IMR-90 (cell line): ENCODE measurements at regions not wholly inside any gene's neighbourhood (a gene's known extent, or its start where the extent isn't known, plus 50 kb on each side); places are given as distances from the start of the nearest gene placed in this dataset.

ENCODE experiments used
- ATAC-seq: fragments of 200-7000 bp; cut with Tn5 transposase; 2 replicates; pipeline ENCODE4 v1.9.1; 2020; ENCODE audit warnings: low read depth, mild to moderate bottlenecking, moderate library complexity
- BruUV-seq: library from RNA; stranded (reverse); fragments of 400-500 nt; replicated peaks from 2 replicates; lab custom pipeline; 2021; lab: Mats Ljungman, UMichigan
- CTCF ChIA-PET: fragments of 300-600 bp; formaldehyde crosslinking; extraction: SDS; loops from one replicate; lab custom pipeline; 2021; ENCODE audit warnings: antibody characterized with exemption; lab: Yijun Ruan, JAX
- POLR2A ChIA-PET: fragments of 300-600 bp; sonication (Branson Sonifier 250); formaldehyde crosslinking; loops from one replicate; lab custom pipeline; 2022; ENCODE audit warnings: antibody characterized with exemption; ENCODE audit not compliant: unreplicated experiment; lab: Charles Lee
- DNase-seq: peaks from one replicate; pipeline ENCODE4 v3.0.0; 2013
- H2AFZ ChIP-seq: replicated peaks from 2 replicates; pipeline ENCODE3; 2013; ENCODE audit warnings: low read length, mild to moderate bottlenecking; ENCODE audit not compliant: poor library complexity
- H2AK5ac ChIP-seq: 2 replicates; pipeline ENCODE4 v1.6.1; 2013; ENCODE audit warnings: low read depth, low read length, inconsistent platforms
- H2AK9ac ChIP-seq: replicated peaks from 2 replicates; pipeline ENCODE3; 2013; ENCODE audit warnings: mild to moderate bottlenecking, low read depth, low read length, moderate library complexity; ENCODE audit not compliant: poor library complexity
- H2BK120ac ChIP-seq: 2 replicates; pipeline ENCODE4 v1.6.1; 2013; ENCODE audit warnings: low read depth, low read length, inconsistent platforms
- H2BK15ac ChIP-seq: 3 replicates; pipeline ENCODE4 v1.6.1; 2013; ENCODE audit warnings: low read depth, low read length, inconsistent platforms
- H2BK20ac ChIP-seq: 2 replicates; pipeline ENCODE4 v1.6.1; 2013; ENCODE audit warnings: low read depth, mild to moderate bottlenecking, inconsistent platforms, low read length, moderate library complexity
- H2BK5ac ChIP-seq: 2 replicates; pipeline ENCODE4 v1.6.1; 2013; ENCODE audit warnings: mild to moderate bottlenecking, low read depth, low read length, inconsistent platforms; ENCODE audit not compliant: poor library complexity, severe bottlenecking
- H3K14ac ChIP-seq: replicated peaks from 2 replicates; pipeline ENCODE4 v1.6.1; 2013; ENCODE audit warnings: low read depth, low read length, inconsistent platforms
- H3K18ac ChIP-seq: 2 replicates; pipeline ENCODE4 v1.6.1; 2013; ENCODE audit warnings: low read depth, low read length, control low read depth
- H3K23ac ChIP-seq: 2 replicates; pipeline ENCODE4 v1.6.1; 2013; ENCODE audit warnings: low read depth, low read length, inconsistent platforms
- H3K27ac ChIP-seq: 2 replicates; pipeline ENCODE4 v1.5.1; 2013; ENCODE audit warnings: mild to moderate bottlenecking, control low read depth, low read length; ENCODE audit not compliant: insufficient read depth
- H3K27me3 ChIP-seq: 2 replicates; pipeline ENCODE4 v1.6.1; 2013; ENCODE audit warnings: low read length; ENCODE audit not compliant: control insufficient read depth, insufficient read depth
- H3K36me3 ChIP-seq: 2 replicates; pipeline ENCODE4 v1.6.1; 2013; ENCODE audit warnings: low read length, mixed read lengths; ENCODE audit not compliant: control insufficient read depth, insufficient read depth
- H3K4ac ChIP-seq: 2 replicates; pipeline ENCODE4 v1.6.1; 2013; ENCODE audit warnings: low read depth, low read length, inconsistent platforms
- H3K4me1 ChIP-seq: 2 replicates; pipeline ENCODE4 v1.6.1; 2013; ENCODE audit warnings: low read length, mixed read lengths; ENCODE audit not compliant: control insufficient read depth, insufficient read depth
- H3K4me2 ChIP-seq: 2 replicates; pipeline ENCODE4 v1.6.1; 2013; ENCODE audit warnings: low read depth, mild to moderate bottlenecking, control low read depth, low read length, moderate library complexity
- H3K4me3 ChIP-seq: 2 replicates; pipeline ENCODE4 v1.5.1; 2013; ENCODE audit warnings: low read depth, mild to moderate bottlenecking, control low read depth, low read length, moderate library complexity; ENCODE audit not compliant: insufficient read depth
- H3K56ac ChIP-seq: 2 replicates; pipeline ENCODE4 v1.6.1; 2013; ENCODE audit warnings: low read length, inconsistent platforms; ENCODE audit not compliant: insufficient read depth; ENCODE audit errors: extremely low read depth
- H3K79me1 ChIP-seq, 2 experiments: 2 replicates each; pipeline ENCODE4 v1.6.1; 2013; ENCODE audit warnings: low read length in 2 of 2, inconsistent platforms in 1 of 2, low read depth in 1 of 2
- H3K9ac ChIP-seq: 2 replicates; pipeline ENCODE4 v1.6.1; 2013; ENCODE audit warnings: low read depth, low read length, control low read depth
- H3K9me1 ChIP-seq: 2 replicates; pipeline ENCODE4 v1.6.1; 2013; ENCODE audit warnings: low read length, inconsistent platforms; ENCODE audit not compliant: insufficient read depth
- H3K9me3 ChIP-seq: 2 replicates; pipeline ENCODE4 v1.6.1; 2013; ENCODE audit warnings: low read length; ENCODE audit not compliant: control insufficient read depth, insufficient read depth
- H4K20me1 ChIP-seq: 2 replicates; pipeline ENCODE4 v1.6.1; 2013; ENCODE audit warnings: low read length, inconsistent platforms; ENCODE audit not compliant: insufficient read depth
- H4K5ac ChIP-seq: 2 replicates; pipeline ENCODE4 v1.6.1; 2013; ENCODE audit warnings: mild to moderate bottlenecking, low read depth, low read length, control low read depth
- H4K8ac ChIP-seq, 2 experiments: 2 replicates each; pipeline ENCODE4 v1.6.1; 2013; ENCODE audit warnings: low read depth in 2 of 2, low read length in 2 of 2, control low read depth in 1 of 2, inconsistent platforms in 1 of 2
- H4K91ac ChIP-seq: 2 replicates; pipeline ENCODE4 v1.6.1; 2013; ENCODE audit warnings: low read depth, low read length, inconsistent platforms; ENCODE audit not compliant: insufficient read depth
- BHLHE40 ChIP-seq: fragments of 150-350 bp; IDR thresholded peaks from 2 replicates; pipeline ENCODE4 v1.6.1; 2016; ENCODE audit warnings: mild to moderate bottlenecking, low read depth, low read length
- CEBPB ChIP-seq: IDR thresholded peaks from 2 replicates; pipeline ENCODE4 v1.6.1; 2012; ENCODE audit warnings: low read depth, low read length, improper control_type of control experiment
- CHD1 ChIP-seq: IDR thresholded peaks from 2 replicates; pipeline ENCODE4 v1.6.1; 2012; ENCODE audit warnings: low read depth, low read length, improper control_type of control experiment
- FOS ChIP-seq: fragments of 150-350 bp; IDR thresholded peaks from 2 replicates; pipeline ENCODE4 v1.6.1; 2016; ENCODE audit warnings: low read depth, low read length
- MAFK ChIP-seq: IDR thresholded peaks from 2 replicates; pipeline ENCODE4 v1.6.1; 2012; ENCODE audit warnings: low read depth, low read length, improper control_type of control experiment
- MAZ ChIP-seq: IDR thresholded peaks from 2 replicates; pipeline ENCODE4 v1.6.1; 2012; ENCODE audit warnings: low read depth, mild to moderate bottlenecking, low read length, improper control_type of control experiment, moderate library complexity, borderline replicate concordance
- MXI1 ChIP-seq: IDR thresholded peaks from 2 replicates; pipeline ENCODE4 v1.6.1; 2012; ENCODE audit warnings: low read depth, mild to moderate bottlenecking, low read length, moderate library complexity, borderline replicate concordance
- NFE2L2 ChIP-seq: fragments of 150-350 bp; IDR thresholded peaks from 2 replicates; pipeline ENCODE4 v1.6.1; 2016; ENCODE audit warnings: low read depth, mild to moderate bottlenecking, low read length
- POLR2A ChIP-seq: IDR thresholded peaks from 2 replicates; pipeline ENCODE4 v1.6.1; 2012; ENCODE audit warnings: mild to moderate bottlenecking, low read depth, low read length
- RAD21 ChIP-seq: IDR thresholded peaks from 2 replicates; pipeline ENCODE4 v1.6.1; 2012; ENCODE audit warnings: low read length, improper control_type of control experiment
- RCOR1 ChIP-seq: IDR thresholded peaks from 2 replicates; pipeline ENCODE4 v1.6.1; 2012; ENCODE audit warnings: mild to moderate bottlenecking, low read length, improper control_type of control experiment; ENCODE audit not compliant: insufficient replicate concordance
- RFX5 ChIP-seq: IDR thresholded peaks from 2 replicates; pipeline ENCODE4 v1.8.0; 2012; ENCODE audit warnings: low read depth, mild to moderate bottlenecking, low read length, moderate library complexity
- SMC3 ChIP-seq: fragments of 150-350 bp; IDR thresholded peaks from 2 replicates; pipeline ENCODE4 v1.6.1; 2016; ENCODE audit warnings: low read depth, mild to moderate bottlenecking, antibody characterized with exemption, low read length, moderate library complexity
- WGBS, 2 experiments: methylation state at CpG; one replicate each; pipeline versions ENCODE4 v1.1.5 to v1.1.7; 2013; ENCODE audit warnings: missing lambda C conversion rate in 2 of 2; ENCODE audit not compliant: insufficient read length in 1 of 2; ENCODE audit errors: extremely low coverage in 2 of 2; 5-methylcytosine and 5-hydroxymethylcytosine counted together
- dilution Hi-C: fragments of 300-500 bp; cut with HindIII; formaldehyde crosslinking; loops from one replicate; pipeline ENCODE4 v1.14.3; 2018; ENCODE audit warnings: low sequenced_read_pairs; ENCODE audit not compliant: unreplicated experiment
- in situ Hi-C: fragments of 300-500 bp; cut with MboI; formaldehyde crosslinking; loops from 3 replicates; pipeline ENCODE4 v1.14.3; 2019; ENCODE audit warnings: low sequenced_read_pairs, inconsistent platforms, mixed read lengths
- intact Hi-C: fragments of 100-400 bp; cut with micrococcal nuclease; formaldehyde crosslinking; loops from 2 replicates; pipeline ENCODE4 v1.10.0; 2022
- TF ChIP-seq, protein P1 (sequence below): fragments of 150-350 bp; IDR thresholded peaks from 2 replicates; pipeline ENCODE4 v1.6.1; 2016; ENCODE audit warnings: low read depth, mild to moderate bottlenecking, low read length, moderate library complexity, borderline replicate concordance
- TF ChIP-seq, protein P2 (sequence below): conservative IDR thresholded peaks from 2 replicates; pipeline ENCODE4 v1.5.1; 2012; ENCODE audit warnings: mild to moderate bottlenecking, low read depth, low read length, improper control_type of control experiment
- TF ChIP-seq, protein P3 (sequence below): fragments of 150-350 bp; IDR thresholded peaks from 2 replicates; pipeline ENCODE4 v1.6.1; 2017; ENCODE audit warnings: mild to moderate bottlenecking, antibody characterized with exemption, low read length, low read depth

DNA sequence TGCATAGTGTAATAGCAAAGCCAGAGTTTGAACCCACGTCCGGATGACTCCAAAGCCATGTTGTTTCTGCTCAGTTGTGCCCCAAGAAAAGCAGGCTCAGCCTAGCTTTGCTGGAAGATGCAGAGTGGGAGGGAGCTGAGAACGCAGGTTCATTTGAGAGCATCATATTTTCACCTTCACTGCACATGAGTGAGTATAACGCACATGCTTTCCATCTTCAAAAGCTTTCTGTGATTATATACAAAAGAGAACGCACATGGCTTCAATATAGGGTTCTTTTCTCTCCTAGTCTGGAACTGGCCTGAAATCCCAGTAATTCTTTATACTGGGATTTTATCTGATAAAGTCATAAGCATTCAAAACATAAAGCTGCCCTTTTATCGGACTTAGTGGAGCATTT is 385.5 kb upstream of the CADM1 start:
- Histone ChIP-seq H3K9ac (no peak overlapping the region), H4K5ac (no peak overlapping the region), H2BK5ac (no peak overlapping the region), H3K4me3 (no peak overlapping the region), H3K36me3 (no peaks in the 10 kb centered on the region), H2AFZ (no peak overlapping the region), H4K8ac (no peak overlapping the region), H3K79me1 (no peaks in the 10 kb centered on the region), H3K4ac (no peak overlapping the region), H4K20me1 (no peaks in the 10 kb centered on the region), H3K4me2 (no peak overlapping the region), H2BK20ac (no peak overlapping the region), H3K4me1 (peaks cover 2% of the 10 kb centered on the region; the same call in 1 of the 2 replicates), H3K9me1 (no peaks in the 10 kb centered on the region), H3K18ac (no peak overlapping the region), H3K23ac (no peak overlapping the region), H2BK120ac (no peak overlapping the region), H3K27ac (no peak overlapping the region), H3K27me3 (peaks cover 4% of the 10 kb centered on the region; the same call in 1 of the 2 replicates), H3K9me3 (no peaks in the 10 kb centered on the region), H2AK5ac (no peak overlapping the region), H2AK9ac (no peak overlapping the region), H3K56ac (no peak overlapping the region), H2BK15ac (no peak overlapping the region), H3K14ac (no peak overlapping the region), H4K91ac (no peak overlapping the region)
- no peak for DNase-seq
- TF ChIP-seq FOS: no peak
- TF ChIP-seq SMC3: no peak
- no peak for TF ChIP-seq POLR2A
- TF ChIP-seq CEBPB: no peak
- TF ChIP-seq, protein P1, sequence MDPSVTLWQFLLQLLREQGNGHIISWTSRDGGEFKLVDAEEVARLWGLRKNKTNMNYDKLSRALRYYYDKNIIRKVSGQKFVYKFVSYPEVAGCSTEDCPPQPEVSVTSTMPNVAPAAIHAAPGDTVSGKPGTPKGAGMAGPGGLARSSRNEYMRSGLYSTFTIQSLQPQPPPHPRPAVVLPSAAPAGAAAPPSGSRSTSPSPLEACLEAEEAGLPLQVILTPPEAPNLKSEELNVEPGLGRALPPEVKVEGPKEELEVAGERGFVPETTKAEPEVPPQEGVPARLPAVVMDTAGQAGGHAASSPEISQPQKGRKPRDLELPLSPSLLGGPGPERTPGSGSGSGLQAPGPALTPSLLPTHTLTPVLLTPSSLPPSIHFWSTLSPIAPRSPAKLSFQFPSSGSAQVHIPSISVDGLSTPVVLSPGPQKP: no peak
- no peak for TF ChIP-seq CHD1
- TF ChIP-seq, protein P2, sequence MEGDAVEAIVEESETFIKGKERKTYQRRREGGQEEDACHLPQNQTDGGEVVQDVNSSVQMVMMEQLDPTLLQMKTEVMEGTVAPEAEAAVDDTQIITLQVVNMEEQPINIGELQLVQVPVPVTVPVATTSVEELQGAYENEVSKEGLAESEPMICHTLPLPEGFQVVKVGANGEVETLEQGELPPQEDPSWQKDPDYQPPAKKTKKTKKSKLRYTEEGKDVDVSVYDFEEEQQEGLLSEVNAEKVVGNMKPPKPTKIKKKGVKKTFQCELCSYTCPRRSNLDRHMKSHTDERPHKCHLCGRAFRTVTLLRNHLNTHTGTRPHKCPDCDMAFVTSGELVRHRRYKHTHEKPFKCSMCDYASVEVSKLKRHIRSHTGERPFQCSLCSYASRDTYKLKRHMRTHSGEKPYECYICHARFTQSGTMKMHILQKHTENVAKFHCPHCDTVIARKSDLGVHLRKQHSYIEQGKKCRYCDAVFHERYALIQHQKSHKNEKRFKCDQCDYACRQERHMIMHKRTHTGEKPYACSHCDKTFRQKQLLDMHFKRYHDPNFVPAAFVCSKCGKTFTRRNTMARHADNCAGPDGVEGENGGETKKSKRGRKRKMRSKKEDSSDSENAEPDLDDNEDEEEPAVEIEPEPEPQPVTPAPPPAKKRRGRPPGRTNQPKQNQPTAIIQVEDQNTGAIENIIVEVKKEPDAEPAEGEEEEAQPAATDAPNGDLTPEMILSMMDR: no peak
- TF ChIP-seq RAD21: no peak
- TF ChIP-seq RCOR1: no peak
- TF ChIP-seq BHLHE40: no peak
- TF ChIP-seq MAFK: no peak
- no peak for TF ChIP-seq MAZ
- TF ChIP-seq, protein P3, sequence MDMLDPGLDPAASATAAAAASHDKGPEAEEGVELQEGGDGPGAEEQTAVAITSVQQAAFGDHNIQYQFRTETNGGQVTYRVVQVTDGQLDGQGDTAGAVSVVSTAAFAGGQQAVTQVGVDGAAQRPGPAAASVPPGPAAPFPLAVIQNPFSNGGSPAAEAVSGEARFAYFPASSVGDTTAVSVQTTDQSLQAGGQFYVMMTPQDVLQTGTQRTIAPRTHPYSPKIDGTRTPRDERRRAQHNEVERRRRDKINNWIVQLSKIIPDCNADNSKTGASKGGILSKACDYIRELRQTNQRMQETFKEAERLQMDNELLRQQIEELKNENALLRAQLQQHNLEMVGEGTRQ: no peak
- TF ChIP-seq MXI1: no peak
- no peak for TF ChIP-seq RFX5
- TF ChIP-seq NFE2L2: no peak
- POLR2A ChIA-PET: no interaction called here
- dilution Hi-C loops (no loop called here), intact Hi-C loops (no loop called here), in situ Hi-C loops (no loop called here)
- CTCF ChIA-PET: no interaction called here
- WGBS, 2 experiments: no CpG with 5 or more reads among the region's 6 CpGs
- no TSS peak for BruUV-seq
- no peak for ATAC-seq
